KBM-7 (cell line): ENCODE measurements at regions not wholly inside any gene's neighbourhood (a gene's known extent, or its start where the extent isn't known, plus 50 kb on each side); places are given as distances from the start of the nearest gene placed in this dataset.

Experiments
- DNase-seq: peaks from one replicate; pipeline ENCODE4 v3.0.0-alpha.2; 2015
- in situ Hi-C: fragments of 300-500 bp; cut with MboI; formaldehyde crosslinking; loops from 2 replicates; pipeline ENCODE4 v1.14.3; 2020; ENCODE audit warnings: low sequenced_read_pairs, low pct_unique_long_range_greater_than_20kb, mixed read lengths

- DNase-seq, result no peak
- in situ Hi-C loops, result no loop called here
Observed at GRCh38 chr4:53785996-53786395, 194.7 kb upstream of the LNX1 start.

- DNase-seq, result no peak
- in situ Hi-C loops, result no loop called here
Observed at GRCh38 chr4:53784112-53784511, 192.8 kb upstream of the LNX1 start.

- in situ Hi-C loops, result no loop called here
- DNase-seq, result no peak
Observed at GRCh38 chr4:53783208-53783859, 192.0 kb upstream of the LNX1 start.

- in situ Hi-C loops, result no loop called here
- peak; percentile 12 for DNase-seq
Observed at GRCh38 chr4:53782458-53782845, 191.2 kb upstream of the LNX1 start.

GRCh38 chr4:53781629-53782457 lies 190.6 kb upstream of the LNX1 start:
- no peak for DNase-seq
- in situ Hi-C loops, result no loop called here

- in situ Hi-C loops, result no loop called here
- no peak for DNase-seq
Observed at GRCh38 chr4:53780736-53781400, 189.6 kb upstream of the LNX1 start.

GRCh38 chr4:53779025-53779424 lies 187.7 kb upstream of the LNX1 start:
- in situ Hi-C loops, result no loop called here
- no peak for DNase-seq

GRCh38 chr4:53778155-53778554 lies 186.9 kb upstream of the LNX1 start:
- DNase-seq, result no peak
- in situ Hi-C loops, result no loop called here

GRCh38 chr4:53777244-53777984 lies 186.1 kb upstream of the LNX1 start:
- no peak for DNase-seq
- in situ Hi-C loops, result no loop called here

GRCh38 chr4:53776141-53776540 lies 184.9 kb upstream of the LNX1 start:
- DNase-seq, result no peak
- in situ Hi-C loops, result no loop called here

GRCh38 chr4:53775381-53775780 lies 184.1 kb upstream of the LNX1 start:
- in situ Hi-C loops, result no loop called here
- no peak for DNase-seq

GRCh38 chr4:53771326-53771725 lies 180.0 kb upstream of the LNX1 start:
- in situ Hi-C loops, result no loop called here
- no peak for DNase-seq

- DNase-seq, result no peak
- in situ Hi-C loops, result no loop called here
Observed at GRCh38 chr4:53767482-53767881, 176.2 kb upstream of the LNX1 start.

GRCh38 chr4:53764761-53765490 lies 173.6 kb upstream of the LNX1 start:
- in situ Hi-C loops, result no loop called here
- DNase-seq, result no peak

GRCh38 chr4:53763813-53764597 lies 172.7 kb upstream of the LNX1 start:
- in situ Hi-C loops, result no loop called here
- no peak for DNase-seq

GRCh38 chr4:53755656-53756055 lies 164.4 kb upstream of the LNX1 start:
- in situ Hi-C loops, result no loop called here
- DNase-seq, result no peak

GRCh38 chr4:53752124-53752523 lies 160.8 kb upstream of the LNX1 start:
- DNase-seq, result no peak
- in situ Hi-C loops, result no loop called here

GRCh38 chr4:53748328-53748772 lies 157.1 kb upstream of the LNX1 start:
- in situ Hi-C loops, result no loop called here
- no peak for DNase-seq
